Gastroesophageal sphincter (tissue), 4 donors: ENCODE measurements at regions not wholly inside any gene's neighbourhood (a gene's known extent, or its start where the extent isn't known, plus 50 kb on each side); places are given as distances from the start of the nearest gene placed in this dataset.

ENCODE experiments used
- ATAC-seq: fragments of 150-250 bp; one replicate; pipeline ENCODE4 v1.9.1; 2016; ENCODE audit warnings: mild to moderate bottlenecking, moderate library complexity
- H3K27ac ChIP-seq, 4 donors: fragments of 200-600 bp; sonication (generic) in 3 of 4; 1 replicate in 3 of 4; 2 replicates in 1 of 4; pipeline ENCODE4 v1.5.1; 2016 to 2019
- H3K27me3 ChIP-seq: fragments of 200-600 bp; sonication (generic); one replicate; pipeline ENCODE4 v1.5.1; 2019
- H3K36me3 ChIP-seq, 2 donors: fragments of 200-600 bp; sonication (generic); one replicate each; pipeline ENCODE4 v1.5.1; 2019; ENCODE audit warnings: control low read depth in 1 of 2
- H3K4me1 ChIP-seq, 3 donors: fragments of 200-600 bp; sonication (generic); 1 replicate in 2 of 3; 2 replicates in 1 of 3; pipeline ENCODE4 v1.5.1; 2016 to 2019; ENCODE audit warnings: control low read depth in 2 of 3
- H3K4me3 ChIP-seq, 2 donors: fragments of 200-600 bp; sonication (generic); one replicate each; pipeline ENCODE4 v1.5.1; 2019; ENCODE audit warnings: mild to moderate bottlenecking in 1 of 2, moderate library complexity in 1 of 2
- H3K9me3 ChIP-seq, 3 donors: fragments of 200-600 bp; sonication (generic); one replicate each; pipeline ENCODE4 v1.5.1; 2017 to 2019; ENCODE audit warnings: control low read depth in 2 of 3
- CTCF ChIP-seq, 4 experiments: fragments of 200-600 bp in 2 of 4; fragments of 450-650 bp in 2 of 4; sonication (generic) in 1 of 4; IDR thresholded peaks; one replicate each; pipeline ENCODE4 v1.5.1; 2017 to 2019; ENCODE audit warnings: antibody characterized with exemption in 4 of 4, mild to moderate bottlenecking in 2 of 4, moderate library complexity in 2 of 4
- EP300 ChIP-seq: sonication (generic); formaldehyde crosslinking; IDR thresholded peaks from one replicate; pipeline ENCODE4 v1.6.1; 2017; ENCODE audit warnings: antibody characterized with exemption, mild to moderate bottlenecking
- POLR2A ChIP-seq, 2 donors: fragments of 450-650 bp; IDR thresholded peaks; one replicate each; pipeline ENCODE4 v1.6.1; 2017; ENCODE audit warnings: antibody characterized with exemption in 2 of 2, mild to moderate bottlenecking in 2 of 2, moderate library complexity in 1 of 2
- POLR2AphosphoS5 ChIP-seq: sonication (generic); formaldehyde crosslinking; IDR thresholded peaks from one replicate; pipeline ENCODE4 v1.6.1; 2017; ENCODE audit warnings: antibody characterized with exemption
- WGBS, 2 donors: methylation state at CpG; one replicate each; pipeline ENCODE4 v1.1.5; 2018; ENCODE audit warnings: low coverage in 1 of 2; 5-methylcytosine and 5-hydroxymethylcytosine counted together

GRCh38 chr3:20425138-20425537, 239.1 kb upstream of the SGO1 start:
- ATAC-seq = no peak
- H3K4me1 ChIP-seq = no peaks in the 10 kb centered on the region
- no peaks in the 10 kb centered on the region for H3K36me3 ChIP-seq
- no peak overlapping the region for H3K4me3 ChIP-seq
- H3K9me3 ChIP-seq = peaks cover 0 to 19% (median 0%) of the 10 kb centered on the region in 3 donors
- H3K27ac ChIP-seq = no peak overlapping the region
- no peak for TF ChIP-seq POLR2A (IDR thresholded peaks at IDR 0.05)
- TF ChIP-seq POLR2AphosphoS5 = no peak
- TF ChIP-seq CTCF (IDR thresholded peaks at IDR 0.05) = no peak
- TF ChIP-seq EP300 = no peak
- 73 to 85% methylated on average over 1 of the region's 1 CpG for WGBS, 2 donors
- no peaks in the 10 kb centered on the region for H3K27me3 ChIP-seq

- WGBS, 2 donors = 59 to 90% methylated on average over 2 of the region's 2 CpGs
- TF ChIP-seq CTCF (IDR thresholded peaks at IDR 0.05) (no peak), POLR2AphosphoS5 (no peak), EP300 (no peak), POLR2A (IDR thresholded peaks at IDR 0.05) (no peak)
- ATAC-seq = no peak
Measured at GRCh38 chr3:20424086-20424485, 238.1 kb upstream of the SGO1 start.

GRCh38 chr3:20422391-20422790, 236.4 kb upstream of the SGO1 start:
- WGBS, 2 donors = 67 to 100% methylated on average over 1 of the region's 2 CpGs
- no peak for ATAC-seq
- no peak overlapping the region for H3K27ac ChIP-seq
- peaks cover 0 to 11% (median 0%) of the 10 kb centered on the region in 3 donors for H3K9me3 ChIP-seq
- TF ChIP-seq POLR2AphosphoS5 (no peak), EP300 (no peak), CTCF (IDR thresholded peaks at IDR 0.05) (no peak), POLR2A (IDR thresholded peaks at IDR 0.05) (no peak)
- no peaks in the 10 kb centered on the region for H3K36me3 ChIP-seq
- no peaks in the 10 kb centered on the region for H3K4me1 ChIP-seq
- no peaks in the 10 kb centered on the region for H3K27me3 ChIP-seq
- H3K4me3 ChIP-seq = no peak overlapping the region

More at GRCh38 chr3:20424086-20424485, 238.1 kb upstream of the SGO1 start:
- Histone ChIP-seq H3K4me1 (no peaks in the 10 kb centered on the region), H3K27ac (no peak overlapping the region), H3K9me3 (peaks cover 0 to 19% (median 0%) of the 10 kb centered on the region in 3 donors), H3K4me3 (no peak overlapping the region), H3K36me3 (no peaks in the 10 kb centered on the region), H3K27me3 (no peaks in the 10 kb centered on the region)

GRCh38 chr3:20417388-20418108, 231.5 kb upstream of the SGO1 start:
- H3K4me3 ChIP-seq = no peak overlapping the region
- ATAC-seq = no peak
- no peaks in the 10 kb centered on the region for H3K4me1 ChIP-seq
- 60 to 64% methylated on average over 4 of the region's 5 CpGs for WGBS, 2 donors
- no peaks in the 10 kb centered on the region for H3K9me3 ChIP-seq
- H3K36me3 ChIP-seq = no peaks in the 10 kb centered on the region
- H3K27ac ChIP-seq = no peak overlapping the region
- TF ChIP-seq POLR2A (IDR thresholded peaks at IDR 0.05) = no peak
- TF ChIP-seq EP300 = no peak
- TF ChIP-seq CTCF (IDR thresholded peaks at IDR 0.05) = no peak
- TF ChIP-seq POLR2AphosphoS5 = no peak
- H3K27me3 ChIP-seq = no peaks in the 10 kb centered on the region

GRCh38 chr3:20406611-20407011, 220.6 kb upstream of the SGO1 start:
- peaks cover 0 to 20% (median 0%) of the 10 kb centered on the region in 3 donors for H3K4me1 ChIP-seq
- WGBS, 2 donors = 75% methylated on average over 2 of the region's 2 CpGs; no CpG with 5 or more reads in 1 of the 2 donors

More at GRCh38 chr3:20406611-20407011, 220.6 kb upstream of the SGO1 start:
- TF ChIP-seq EP300 (no peak), CTCF (IDR thresholded peaks at IDR 0.05) (no peak), POLR2AphosphoS5 (no peak), POLR2A (IDR thresholded peaks at IDR 0.05) (no peak)
- ATAC-seq = no peak
- no peaks in the 10 kb centered on the region for H3K36me3 ChIP-seq
- H3K9me3 ChIP-seq = no peaks in the 10 kb centered on the region
- H3K27me3 ChIP-seq = no peaks in the 10 kb centered on the region
- no peak overlapping the region for H3K4me3 ChIP-seq
- no peak overlapping the region for H3K27ac ChIP-seq
